ENCODE measurements at regions not wholly inside any gene's neighbourhood (a gene's known extent, or its start where the extent isn't known, plus 50 kb on each side); places are given as distances from the start of the nearest gene placed in this dataset.

GRCh38 chr4:181202240-181202639 lies 1041.0 kb upstream of the TENM3 start:
- DNase-seq (ENCODE audit: low spot score), result no peak

- DNase-seq (ENCODE audit: low spot score), result no peak
Measured at GRCh38 chr4:181204109-181204508, 1039.1 kb upstream of the TENM3 start.

- DNase-seq (ENCODE audit: low spot score), result no peak
Measured at GRCh38 chr4:181213551-181213950, 1029.7 kb upstream of the TENM3 start.

- DNase-seq (ENCODE audit: low spot score), result no peak
Measured at GRCh38 chr4:181216501-181216900, 1026.7 kb upstream of the TENM3 start.

- no peak for DNase-seq (ENCODE audit: low spot score)
Measured at GRCh38 chr4:181219783-181220416, 1023.3 kb upstream of the TENM3 start.

GRCh38 chr4:181224852-181225251 lies 1018.4 kb upstream of the TENM3 start:
- no peak for DNase-seq (ENCODE audit: low spot score)

- no peak for DNase-seq (ENCODE audit: low spot score)
Measured at GRCh38 chr4:181225616-181226261, 1017.5 kb upstream of the TENM3 start.

GRCh38 chr4:181234951-181235680 lies 1008.1 kb upstream of the TENM3 start:
- DNase-seq (ENCODE audit: low spot score), result no peak

- DNase-seq (ENCODE audit: low spot score), result no peak
Measured at GRCh38 chr4:181245326-181245725, 997.9 kb upstream of the TENM3 start.

- DNase-seq (ENCODE audit: low spot score), result no peak
Measured at GRCh38 chr4:181249031-181249430, 994.2 kb upstream of the TENM3 start.

GRCh38 chr4:181254771-181255170 lies 988.4 kb upstream of the TENM3 start:
- no peak for DNase-seq (ENCODE audit: low spot score)

GRCh38 chr4:181258569-181258968 lies 984.6 kb upstream of the TENM3 start:
- no peak for DNase-seq (ENCODE audit: low spot score)

GRCh38 chr4:181259081-181259709 lies 984.0 kb upstream of the TENM3 start:
- no peak for DNase-seq (ENCODE audit: low spot score)

- no peak for DNase-seq (ENCODE audit: low spot score)
Measured at GRCh38 chr4:181261279-181261678, 981.9 kb upstream of the TENM3 start.

- DNase-seq (ENCODE audit: low spot score), result no peak
Measured at GRCh38 chr4:181264893-181265292, 978.3 kb upstream of the TENM3 start.

- DNase-seq (ENCODE audit: low spot score), result no peak
Measured at GRCh38 chr4:181265370-181265769, 977.8 kb upstream of the TENM3 start.

GRCh38 chr4:181271116-181271640 lies 972.0 kb upstream of the TENM3 start:
- DNase-seq (ENCODE audit: low spot score), result no peak

- no peak for DNase-seq (ENCODE audit: low spot score)
Measured at GRCh38 chr4:181272422-181272821, 970.8 kb upstream of the TENM3 start.

GRCh38 chr4:181278941-181279340 lies 964.3 kb upstream of the TENM3 start:
- DNase-seq (ENCODE audit: low spot score), result no peak

- DNase-seq (ENCODE audit: low spot score), result no peak
Measured at GRCh38 chr4:181281451-181281850, 961.8 kb upstream of the TENM3 start.

- DNase-seq (ENCODE audit: low spot score), result no peak
Measured at GRCh38 chr4:181289198-181289597, 954.0 kb upstream of the TENM3 start.

GRCh38 chr4:181291615-181292014 lies 951.6 kb upstream of the TENM3 start:
- DNase-seq (ENCODE audit: low spot score), result no peak

GRCh38 chr4:181293014-181293413 lies 950.2 kb upstream of the TENM3 start:
- no peak for DNase-seq (ENCODE audit: low spot score)

Data from AG08395 (cell line).